ENCODE measurements at regions not wholly inside any gene's neighbourhood (a gene's known extent, or its start where the extent isn't known, plus 50 kb on each side); places are given as distances from the start of the nearest gene placed in this dataset.

- no peak for TF ChIP-seq CTCF (IDR thresholded peaks at IDR 0.05)
- TF ChIP-seq POLR2A (IDR thresholded peaks at IDR 0.05) = no peak
Measured at GRCh38 chr5:61779743-61780142, 447.7 kb downstream of the ZSWIM6 start.

Data from body of pancreas (tissue), 4 donors.